Activated CD4-positive, alpha-beta T cell treated with anti-CD3 and anti-CD28 coated beads, Interleukin-2, amount 50 U/mL, for 16 hours (primary cell): ENCODE measurements at regions not wholly inside any gene's neighbourhood (a gene's known extent, or its start where the extent isn't known, plus 50 kb on each side); places are given as distances from the start of the nearest gene placed in this dataset.

Experiments used
- DNase-seq: peaks from one replicate; pipeline ENCODE4 v3.0.0-alpha.2; 2020

DNA sequence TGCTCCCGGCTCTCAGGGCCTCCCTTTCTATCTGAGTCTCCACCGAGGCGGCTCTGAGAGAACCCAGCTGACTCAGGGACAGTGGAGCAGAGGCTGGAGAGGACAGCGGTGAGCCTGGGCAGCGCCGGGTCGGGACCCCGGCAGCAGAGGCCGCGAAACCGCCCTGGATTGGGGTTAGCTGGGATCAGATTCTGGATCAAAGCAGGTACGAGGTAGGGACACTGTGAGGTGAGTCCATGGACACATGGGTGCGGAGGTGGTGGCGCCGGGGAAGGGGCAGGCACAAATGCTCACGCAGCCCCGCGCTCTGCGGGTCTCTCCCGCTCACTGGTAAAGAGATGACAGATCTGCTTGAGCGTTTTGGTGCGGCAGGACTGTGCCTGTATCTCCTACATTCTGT, 146.4 kb upstream of the GGTLC1 start:
- DNase-seq: no peak

DNA sequence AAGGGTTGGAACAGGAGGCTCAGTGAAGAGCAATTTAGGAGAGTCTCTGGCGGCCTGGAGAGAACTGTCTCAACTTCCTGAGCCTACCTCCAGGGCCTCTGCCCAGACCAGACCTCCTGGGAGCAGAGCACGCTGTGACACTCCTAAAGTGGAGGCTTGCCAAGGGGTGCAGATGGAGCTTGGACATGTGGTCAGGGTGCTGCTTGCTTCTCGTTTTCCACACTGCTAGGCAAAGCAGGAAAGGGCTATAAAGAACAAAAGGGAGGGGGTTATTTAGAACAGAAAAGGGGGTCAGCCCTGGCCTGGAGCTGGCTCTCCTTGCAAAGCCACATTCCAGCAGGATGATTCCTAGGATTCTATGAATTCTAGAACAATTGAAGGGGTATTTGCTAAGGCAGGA, 145.7 kb upstream of the GGTLC1 start:
- no peak for DNase-seq

DNA sequence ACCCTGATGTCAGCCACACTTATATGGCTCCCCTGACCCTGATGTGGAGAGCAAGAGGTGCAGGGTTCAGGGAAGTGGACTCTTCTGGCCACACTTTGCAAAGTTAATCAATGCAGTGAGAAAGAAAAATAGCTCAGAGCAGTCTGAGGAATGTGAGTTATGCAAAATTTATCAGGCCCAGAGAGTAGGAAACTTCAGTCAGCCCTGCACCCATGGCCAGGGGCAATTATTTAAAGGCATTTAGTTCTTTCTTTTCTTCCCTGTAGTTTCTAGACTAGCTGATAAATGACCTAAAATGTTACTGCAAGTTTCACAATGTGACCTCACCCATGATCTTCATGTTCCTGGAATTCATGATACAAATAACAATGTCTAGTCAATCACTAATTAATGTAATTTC, 143.7 kb upstream of the GGTLC1 start:
- no peak for DNase-seq

GRCh38 chr20:24131684-24132083, 143.1 kb upstream of the GGTLC1 start:
- peak; percentile 8 for DNase-seq

GRCh38 chr20:24131281-24131680, 142.7 kb upstream of the GGTLC1 start:
- no peak for DNase-seq

GRCh38 chr20:24129641-24130040, 141.1 kb upstream of the GGTLC1 start:
- no peak for DNase-seq

DNA sequence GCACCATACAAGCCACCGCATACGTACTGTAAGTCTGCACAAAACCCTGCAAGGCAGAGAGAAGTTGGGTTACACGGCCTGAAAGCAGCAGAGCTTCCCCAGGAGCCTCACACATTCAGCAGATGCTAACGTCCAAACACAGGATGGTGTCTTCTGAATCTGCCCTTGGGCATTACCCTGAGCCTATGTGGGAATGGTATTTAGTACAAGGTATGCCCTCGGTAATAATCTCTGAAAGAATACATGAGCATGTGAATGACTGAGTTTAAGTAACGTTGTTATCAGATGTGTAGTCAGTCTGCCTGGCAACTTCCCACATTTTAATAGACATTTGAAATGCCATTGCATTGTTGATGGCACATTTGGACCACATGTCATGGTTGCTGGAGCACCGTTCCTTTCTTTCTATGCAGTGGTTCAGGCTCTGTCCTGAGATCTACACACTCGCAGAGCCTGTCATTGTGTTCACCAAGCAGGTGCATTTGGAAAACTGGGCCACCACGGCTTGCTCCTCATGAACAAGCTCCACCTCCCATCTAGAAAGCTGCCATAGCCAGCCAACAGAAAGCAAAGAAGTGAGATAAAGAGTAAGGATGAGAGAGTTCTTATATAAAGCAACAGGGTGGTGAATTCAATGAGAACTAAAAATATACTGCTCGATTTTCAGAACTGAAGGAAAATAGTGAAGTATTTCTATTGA, 136.5 kb upstream of the GGTLC1 start:
- DNase-seq: no peak

DNA sequence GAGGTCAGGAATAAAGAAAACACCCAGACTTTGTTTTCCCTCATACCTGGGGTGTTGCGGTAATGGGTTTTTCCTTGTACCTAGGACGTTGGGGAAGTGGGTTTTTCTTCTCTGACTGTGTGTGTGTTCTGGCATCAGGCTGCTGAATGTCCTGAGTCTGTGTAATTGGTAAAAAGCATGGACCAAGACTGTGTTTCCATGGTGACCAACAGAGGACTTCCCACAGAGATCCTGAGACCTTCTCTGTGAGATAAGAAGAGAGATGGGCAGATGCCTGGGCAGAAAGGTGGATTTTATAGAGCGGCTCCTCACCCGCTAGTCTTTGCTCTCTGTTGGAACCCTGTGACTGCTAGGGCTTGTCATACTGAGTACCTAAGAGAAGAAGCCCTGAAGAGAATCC, 135.4 kb upstream of the GGTLC1 start:
- DNase-seq: no peak

- DNase-seq: no peak
These were observed 130.0 kb upstream of the GGTLC1 start for GRCh38 chr20:24118441-24119175.

- no peak for DNase-seq
These were observed 129.5 kb upstream of the GGTLC1 start for GRCh38 chr20:24118034-24118433.

DNA sequence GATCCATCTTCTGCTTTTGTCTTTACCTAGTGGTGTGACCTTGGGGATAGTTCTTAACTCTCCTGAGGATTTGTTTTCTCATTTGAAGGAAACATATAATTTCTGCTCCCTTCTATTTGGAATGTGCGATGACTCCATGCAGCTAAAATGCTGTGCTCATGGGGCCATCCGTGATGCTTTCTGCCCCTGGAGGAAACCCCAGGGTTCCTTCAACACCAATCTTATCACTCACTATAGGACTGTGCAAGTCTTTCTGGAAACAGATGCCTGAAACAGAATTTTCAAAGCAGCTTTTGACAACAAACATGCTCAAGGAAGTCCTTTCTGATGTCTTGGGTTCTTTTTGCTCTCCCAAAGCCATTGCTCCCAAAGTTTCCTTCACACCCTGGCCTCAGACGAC, 128.8 kb upstream of the GGTLC1 start:
- no peak for DNase-seq

DNA sequence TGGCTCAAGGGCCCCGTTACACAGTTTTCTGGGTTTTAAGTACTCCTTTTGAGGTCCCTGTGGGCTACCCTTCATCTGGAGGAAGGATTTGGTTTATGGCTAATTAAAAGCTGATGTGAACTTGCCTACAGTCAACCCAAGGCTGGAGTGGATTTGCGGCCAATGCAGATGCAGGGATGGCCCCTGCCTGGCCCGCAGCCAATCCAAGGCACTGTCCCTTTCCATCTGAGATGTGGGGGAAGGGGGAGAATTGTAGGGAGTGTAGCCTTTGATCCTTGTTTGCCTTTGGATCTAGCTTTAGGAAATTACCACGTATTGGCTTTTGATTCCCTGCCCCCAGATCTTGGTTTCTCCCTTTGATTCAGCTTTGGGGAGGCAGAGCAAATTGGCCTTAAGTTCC, 128.0 kb upstream of the GGTLC1 start:
- no peak for DNase-seq

- no peak for DNase-seq
These were observed 123.8 kb upstream of the GGTLC1 start for GRCh38 chr20:24112360-24112759.

DNA sequence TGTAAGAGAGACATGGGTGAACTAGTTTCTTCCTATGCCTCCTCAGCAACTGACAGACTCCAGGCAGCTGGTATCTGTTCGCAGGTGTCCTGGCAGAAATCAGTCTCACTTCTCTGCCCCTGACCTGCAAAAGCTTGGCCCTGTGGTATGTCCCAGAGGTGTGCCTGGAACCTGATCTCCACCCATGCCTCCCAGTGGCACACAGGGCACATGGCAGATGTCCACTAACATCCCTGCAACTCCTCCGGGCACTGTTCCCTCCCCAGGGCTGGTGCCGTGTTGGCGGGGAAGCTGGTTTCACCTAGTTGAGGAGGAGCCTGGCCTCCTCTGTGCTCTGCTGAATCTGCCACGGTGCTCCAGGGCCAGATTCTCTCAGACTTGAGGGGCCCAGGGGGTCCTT, 123.3 kb upstream of the GGTLC1 start:
- DNase-seq: no peak

DNA sequence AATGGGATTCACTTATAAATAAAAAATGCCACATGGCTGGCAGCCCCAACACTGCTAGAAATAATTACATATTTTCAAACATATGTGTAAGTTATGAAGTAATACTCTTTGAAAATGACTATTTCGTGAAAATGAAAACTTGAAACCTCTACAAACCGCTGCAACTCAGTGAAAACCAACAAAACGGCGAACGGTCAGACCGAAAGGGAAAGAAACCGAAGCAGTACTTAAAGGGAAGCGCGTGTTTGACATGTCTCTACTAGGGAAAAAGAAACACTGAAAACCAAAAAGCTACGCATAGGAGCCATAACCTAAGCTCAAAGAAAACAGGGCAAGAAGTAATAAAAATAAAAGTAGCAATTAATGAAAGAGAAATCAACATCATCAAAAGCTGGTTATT, 121.0 kb upstream of the GGTLC1 start:
- DNase-seq: peak; percentile 64

GRCh38 chr20:24109008-24109407, 120.4 kb upstream of the GGTLC1 start:
- DNase-seq: peak; percentile 13

GRCh38 chr20:24108581-24108980, 120.0 kb upstream of the GGTLC1 start:
- no peak for DNase-seq

DNA sequence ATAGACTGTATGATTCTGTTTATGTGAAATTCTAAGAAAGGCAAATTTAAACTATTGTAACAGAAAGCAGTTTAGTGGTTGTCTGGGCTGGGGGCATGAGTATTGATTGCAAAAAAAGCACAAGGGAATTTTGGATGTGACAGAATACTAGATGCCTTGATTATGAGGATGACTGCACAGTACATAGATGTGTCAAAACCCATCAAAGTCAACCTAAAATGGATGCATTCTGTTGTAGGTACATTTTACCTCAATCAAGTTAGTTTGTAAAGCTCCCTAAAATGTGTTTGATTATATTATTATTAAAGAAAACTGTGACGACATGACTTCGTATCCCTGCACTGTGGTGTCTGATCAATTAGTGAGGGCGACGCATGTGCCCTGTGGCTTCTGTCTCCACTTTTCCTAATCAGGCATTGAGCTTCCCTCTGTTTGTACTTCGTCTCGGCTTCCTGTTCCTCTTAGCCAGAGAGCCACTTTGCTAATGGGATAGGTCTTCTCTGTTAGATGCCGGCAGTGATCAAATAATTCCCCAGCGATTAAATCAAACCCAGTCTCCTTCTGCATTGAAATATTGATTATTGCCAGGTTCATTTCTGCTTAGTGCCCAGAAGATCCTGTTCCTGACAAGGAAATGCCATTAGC, 118.3 kb upstream of the GGTLC1 start:
- DNase-seq: no peak

DNA sequence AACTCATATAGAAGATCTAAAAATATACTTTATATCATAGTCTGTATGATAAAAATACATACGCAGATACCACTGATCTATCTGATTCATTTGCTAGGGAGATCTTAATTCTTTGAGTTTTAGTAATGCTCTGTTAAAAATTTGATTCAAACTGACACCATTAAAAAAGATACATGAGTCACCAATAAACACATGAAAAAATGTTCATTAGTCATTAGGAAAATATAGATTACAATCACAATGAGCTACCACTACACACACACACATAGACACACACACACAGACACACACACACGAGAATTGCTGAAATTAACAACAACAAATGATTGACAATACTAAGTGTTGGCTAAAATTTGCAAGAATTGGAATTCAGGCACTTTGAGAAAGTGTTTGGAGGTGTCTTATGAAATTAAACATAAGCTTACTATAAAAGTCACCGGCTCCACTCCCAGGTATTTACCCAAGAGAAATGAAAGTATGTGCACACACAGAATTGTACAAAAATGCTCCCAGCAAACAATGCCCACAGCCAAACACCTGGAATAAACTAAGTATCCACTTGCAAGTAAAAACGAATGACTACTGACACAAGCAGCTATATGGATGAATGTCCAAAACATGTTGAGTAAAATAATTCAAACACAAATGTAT, 117.7 kb upstream of the GGTLC1 start:
- DNase-seq: no peak

- DNase-seq: no peak
These were observed 114.3 kb upstream of the GGTLC1 start for GRCh38 chr20:24102749-24103333.

GRCh38 chr20:24102290-24102689, 113.7 kb upstream of the GGTLC1 start:
- peak; percentile 24 for DNase-seq

- DNase-seq: peak; percentile 69
These were observed 111.9 kb upstream of the GGTLC1 start for GRCh38 chr20:24100370-24101011.

DNA sequence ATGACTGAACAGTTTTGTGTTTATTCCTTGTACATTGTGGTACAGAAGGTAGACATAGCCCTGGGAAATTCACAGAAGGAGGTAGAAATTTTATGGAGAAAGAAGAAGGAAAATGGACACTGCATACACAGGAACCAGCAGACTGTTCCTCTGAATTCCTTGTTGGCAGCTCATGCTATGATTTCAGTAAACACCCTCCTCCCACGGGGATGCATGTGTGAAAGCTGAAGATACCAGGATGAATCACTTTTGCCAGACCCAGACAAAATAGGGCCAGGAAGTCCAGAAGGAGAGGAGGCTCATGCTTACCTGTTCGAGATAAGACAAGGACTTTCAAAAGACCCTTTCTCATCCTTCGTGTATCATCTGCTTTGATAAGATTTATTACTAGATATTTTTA, 110.3 kb upstream of the GGTLC1 start:
- no peak for DNase-seq
